Hepatocyte (in vitro differentiated cells): ENCODE measurements at regions not wholly inside any gene's neighbourhood (a gene's known extent, or its start where the extent isn't known, plus 50 kb on each side); places are given as distances from the start of the nearest gene placed in this dataset.

ENCODE experiments used
- DNase-seq: peaks from one replicate; pipeline ENCODE4 v3.0.0-alpha.2; 2016; ENCODE audit warnings: low spot score
- H2AFZ ChIP-seq: fragments of 200-600 bp; sonication (generic); 2 replicates; pipeline ENCODE4 v1.6.0; 2016; ENCODE audit warnings: antibody characterized with exemption, mild to moderate bottlenecking
- H3K27ac ChIP-seq: fragments of 200-600 bp; sonication (generic); 2 replicates; pipeline ENCODE4 v1.5.1; 2016; ENCODE audit warnings: mild to moderate bottlenecking
- H3K27me3 ChIP-seq: fragments of 200-600 bp; sonication (generic); 2 replicates; pipeline ENCODE4 v1.6.1; 2016
- H3K36me3 ChIP-seq: fragments of 200-600 bp; sonication (generic); replicated peaks from 2 replicates; pipeline ENCODE4 v1.5.1; 2016; ENCODE audit warnings: low read depth; ENCODE audit not compliant: insufficient read depth
- H3K4me1 ChIP-seq: fragments of 200-600 bp; sonication (generic); 2 replicates; pipeline ENCODE4 v1.5.1; 2016; ENCODE audit warnings: mild to moderate bottlenecking, moderate library complexity; ENCODE audit not compliant: insufficient read depth
- H3K4me2 ChIP-seq: fragments of 200-600 bp; sonication (generic); 2 replicates; pipeline ENCODE4 v1.6.0; 2016
- H3K4me3 ChIP-seq: fragments of 200-600 bp; sonication (generic); 2 replicates; pipeline ENCODE4 v1.5.1; 2016; ENCODE audit warnings: mild to moderate bottlenecking
- H3K79me2 ChIP-seq: fragments of 200-600 bp; sonication (generic); 2 replicates; pipeline ENCODE4 v1.6.0; 2017; ENCODE audit warnings: mild to moderate bottlenecking
- H3K9me2 ChIP-seq: fragments of 200-600 bp; sonication (generic); replicated peaks from 2 replicates; pipeline ENCODE4 v1.6.0; 2017; ENCODE audit warnings: mild to moderate bottlenecking; ENCODE audit not compliant: insufficient read depth
- H3K9me3 ChIP-seq: fragments of 200-600 bp; sonication (generic); 2 replicates; pipeline ENCODE4 v1.5.1; 2016; ENCODE audit warnings: low read depth, mild to moderate bottlenecking
- H4K20me1 ChIP-seq: fragments of 200-600 bp; sonication (generic); 2 replicates; pipeline ENCODE4 v1.6.0; 2016; ENCODE audit warnings: mild to moderate bottlenecking; ENCODE audit not compliant: insufficient read depth, poor library complexity, severe bottlenecking
- EZH2 ChIP-seq: fragments of 200-600 bp; sonication (generic); IDR thresholded peaks from 2 replicates; pipeline ENCODE4 v1.6.1; 2016; ENCODE audit warnings: antibody characterized with exemption, mild to moderate bottlenecking, borderline replicate concordance
- EZH2phosphoT487 ChIP-seq: fragments of 200-600 bp; sonication (generic); IDR thresholded peaks from one replicate; pipeline ENCODE4 v1.6.1; 2018; ENCODE audit warnings: antibody characterized with exemption, mild to moderate bottlenecking, low read depth, moderate library complexity; ENCODE audit not compliant: unreplicated experiment, severe bottlenecking
- WGBS: methylation state at CpG from one replicate; pipeline ENCODE4 v1.1.6; 2016; ENCODE audit warnings: low lambda C conversion rate; ENCODE audit errors: missing lambda C conversion rate; 5-methylcytosine and 5-hydroxymethylcytosine counted together
- TF ChIP-seq, protein P1 (sequence below): fragments of 200-600 bp; sonication (generic); IDR thresholded peaks from 2 replicates; pipeline ENCODE4 v1.5.1; 2016; ENCODE audit warnings: antibody characterized with exemption, mild to moderate bottlenecking; ENCODE audit not compliant: poor library complexity

DNA sequence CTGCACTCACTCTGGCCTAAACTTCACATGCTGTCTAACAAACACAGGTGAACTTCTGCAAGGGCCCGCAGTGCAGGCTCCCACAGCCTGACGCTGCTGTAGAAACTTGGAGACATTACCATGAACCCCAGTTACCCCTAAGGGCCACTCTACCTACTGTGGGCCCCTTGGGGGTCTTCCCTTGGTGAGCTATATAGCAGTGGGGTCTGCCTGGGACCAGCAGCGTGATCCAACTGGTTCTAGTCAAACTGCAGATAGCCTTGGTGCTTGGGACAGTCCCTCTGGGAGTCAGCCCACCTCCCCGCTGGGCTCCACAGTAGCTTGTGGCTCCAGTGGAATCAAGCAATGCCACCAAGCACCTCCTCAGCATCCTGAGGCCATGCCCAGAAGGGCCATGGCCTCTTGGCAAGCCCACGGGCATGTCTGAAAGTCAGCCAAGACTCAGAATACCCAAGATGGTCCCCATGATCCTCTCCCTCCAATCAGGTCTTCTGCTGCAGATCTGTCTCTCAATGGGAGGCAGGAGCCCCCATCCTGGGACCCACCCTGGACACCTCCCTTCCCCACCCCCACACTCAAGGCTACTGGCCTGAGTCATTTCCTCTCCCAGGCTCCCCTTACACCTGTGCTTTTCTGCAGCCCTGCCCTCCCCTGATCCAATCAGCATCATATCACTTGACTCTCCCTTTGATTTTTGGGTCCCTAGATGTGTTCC lies 230.0 kb upstream of the IRX1 start:
- Histone ChIP-seq H3K4me3 (no peak overlapping the region), H3K9me3 (no peaks in the 10 kb centered on the region), H3K9me2 (no peaks in the 10 kb centered on the region), H3K4me1 (no peaks in the 10 kb centered on the region), H3K27me3 (no peaks in the 10 kb centered on the region), H2AFZ (no peak overlapping the region), H3K36me3 (no peaks in the 10 kb centered on the region), H3K27ac (no peak overlapping the region), H3K4me2 (no peak overlapping the region), H3K79me2 (no peaks in the 10 kb centered on the region), H4K20me1 (no peaks in the 10 kb centered on the region)
- DNase-seq = no peak
- 91% methylated on average over 5 of the region's 5 CpGs for WGBS
- TF ChIP-seq, protein P1, sequence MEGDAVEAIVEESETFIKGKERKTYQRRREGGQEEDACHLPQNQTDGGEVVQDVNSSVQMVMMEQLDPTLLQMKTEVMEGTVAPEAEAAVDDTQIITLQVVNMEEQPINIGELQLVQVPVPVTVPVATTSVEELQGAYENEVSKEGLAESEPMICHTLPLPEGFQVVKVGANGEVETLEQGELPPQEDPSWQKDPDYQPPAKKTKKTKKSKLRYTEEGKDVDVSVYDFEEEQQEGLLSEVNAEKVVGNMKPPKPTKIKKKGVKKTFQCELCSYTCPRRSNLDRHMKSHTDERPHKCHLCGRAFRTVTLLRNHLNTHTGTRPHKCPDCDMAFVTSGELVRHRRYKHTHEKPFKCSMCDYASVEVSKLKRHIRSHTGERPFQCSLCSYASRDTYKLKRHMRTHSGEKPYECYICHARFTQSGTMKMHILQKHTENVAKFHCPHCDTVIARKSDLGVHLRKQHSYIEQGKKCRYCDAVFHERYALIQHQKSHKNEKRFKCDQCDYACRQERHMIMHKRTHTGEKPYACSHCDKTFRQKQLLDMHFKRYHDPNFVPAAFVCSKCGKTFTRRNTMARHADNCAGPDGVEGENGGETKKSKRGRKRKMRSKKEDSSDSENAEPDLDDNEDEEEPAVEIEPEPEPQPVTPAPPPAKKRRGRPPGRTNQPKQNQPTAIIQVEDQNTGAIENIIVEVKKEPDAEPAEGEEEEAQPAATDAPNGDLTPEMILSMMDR = no peak
- TF ChIP-seq EZH2phosphoT487 = no peak
- no peak for TF ChIP-seq EZH2

DNA sequence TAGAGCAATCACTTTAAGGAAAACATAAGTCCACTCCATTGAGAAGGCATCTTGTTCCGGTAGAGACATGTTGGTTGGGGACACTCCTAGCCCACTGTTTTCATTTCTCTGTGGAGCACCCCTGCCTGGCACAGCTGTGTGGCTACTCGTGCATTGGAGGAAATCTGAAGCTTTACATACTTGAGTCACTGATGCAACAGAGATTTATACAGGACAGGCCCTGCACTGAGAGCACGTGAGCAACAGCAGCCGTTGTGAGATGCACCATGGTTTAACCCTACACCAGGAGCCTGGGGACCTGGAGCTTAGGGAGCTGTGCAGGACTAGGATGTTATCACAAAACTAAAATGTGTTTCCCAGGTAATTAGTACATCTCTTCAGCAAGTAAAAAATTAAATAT lies 230.7 kb upstream of the IRX1 start:
- DNase-seq = no peak

DNA sequence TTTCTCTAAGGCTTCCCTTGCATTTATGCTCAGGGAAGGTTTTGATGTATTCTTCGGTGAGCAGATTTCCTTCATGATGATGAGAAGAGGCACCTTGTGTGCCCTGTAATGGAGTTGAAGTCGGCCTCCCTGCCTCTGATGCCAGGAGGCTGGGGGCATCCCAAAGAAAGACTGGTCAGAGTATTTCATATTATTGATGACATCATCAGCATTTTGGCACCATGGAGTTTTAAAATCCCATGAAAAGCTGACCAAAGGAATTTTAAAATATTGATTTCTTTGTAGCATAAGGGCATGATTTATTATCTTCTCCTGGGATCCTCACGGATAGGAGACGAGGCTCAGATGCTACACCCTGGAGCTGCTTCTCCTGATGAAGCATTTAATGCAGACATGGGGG lies 231.2 kb upstream of the IRX1 start:
- Histone ChIP-seq H3K4me3 (no peak overlapping the region), H3K36me3 (no peaks in the 10 kb centered on the region), H3K4me1 (no peaks in the 10 kb centered on the region), H3K9me3 (no peaks in the 10 kb centered on the region), H3K27ac (no peak overlapping the region), H3K79me2 (no peaks in the 10 kb centered on the region), H3K4me2 (no peak overlapping the region), H3K27me3 (no peaks in the 10 kb centered on the region), H3K9me2 (no peaks in the 10 kb centered on the region), H4K20me1 (no peaks in the 10 kb centered on the region), H2AFZ (no peak overlapping the region)
- 91% methylated on average over 4 of the region's 4 CpGs for WGBS
- DNase-seq = no peak
- TF ChIP-seq EZH2 (no peak), EZH2phosphoT487 (no peak)
- TF ChIP-seq, protein P1 = no peak

More for the DNA sequence above, 230.7 kb upstream of the IRX1 start:
- no peak overlapping the region for H2AFZ ChIP-seq
- no peaks in the 10 kb centered on the region for H3K9me2 ChIP-seq
- TF ChIP-seq EZH2 (no peak), EZH2phosphoT487 (no peak)
- TF ChIP-seq, protein P1 = no peak
- H4K20me1 ChIP-seq = no peaks in the 10 kb centered on the region
- H3K79me2 ChIP-seq = no peaks in the 10 kb centered on the region
- no peak overlapping the region for H3K27ac ChIP-seq
- H3K27me3 ChIP-seq = no peaks in the 10 kb centered on the region
- 66% methylated on average over 4 of the region's 4 CpGs for WGBS
- no peaks in the 10 kb centered on the region for H3K4me1 ChIP-seq
- no peak overlapping the region for H3K4me2 ChIP-seq
- no peaks in the 10 kb centered on the region for H3K9me3 ChIP-seq
- H3K4me3 ChIP-seq = no peak overlapping the region
- H3K36me3 ChIP-seq = no peaks in the 10 kb centered on the region

DNA sequence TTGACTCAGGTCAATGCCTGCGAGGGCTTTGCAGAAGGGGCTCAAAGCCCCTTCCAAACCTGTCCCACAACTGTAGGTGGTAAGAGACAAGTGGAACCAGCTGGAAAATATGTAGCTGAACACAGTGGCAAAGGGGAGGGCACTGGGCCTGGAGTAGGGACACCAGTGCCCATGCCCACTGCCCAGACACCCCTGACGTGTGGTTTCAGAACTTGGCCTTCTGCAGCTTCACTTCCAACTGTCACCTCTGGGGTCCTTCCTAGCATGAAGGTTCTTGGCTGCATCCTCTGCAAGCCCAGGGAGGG lies 233.1 kb upstream of the IRX1 start:
- Histone ChIP-seq H3K4me1 (no peaks in the 10 kb centered on the region), H3K27ac (no peak overlapping the region), H2AFZ (no peak overlapping the region), H3K27me3 (no peaks in the 10 kb centered on the region), H3K9me2 (no peaks in the 10 kb centered on the region), H4K20me1 (no peaks in the 10 kb centered on the region), H3K4me3 (no peak overlapping the region), H3K36me3 (no peaks in the 10 kb centered on the region), H3K9me3 (no peaks in the 10 kb centered on the region), H3K79me2 (no peaks in the 10 kb centered on the region), H3K4me2 (no peak overlapping the region)
- 94% methylated on average over 2 of the region's 2 CpGs for WGBS
- DNase-seq = no peak
- TF ChIP-seq EZH2phosphoT487 (no peak), EZH2 (no peak)
- TF ChIP-seq, protein P1 = no peak
